ENCODE measurements at regions not wholly inside any gene's neighbourhood (a gene's known extent, or its start where the extent isn't known, plus 50 kb on each side); places are given as distances from the start of the nearest gene placed in this dataset.

- TF ChIP-seq, protein P1, sequence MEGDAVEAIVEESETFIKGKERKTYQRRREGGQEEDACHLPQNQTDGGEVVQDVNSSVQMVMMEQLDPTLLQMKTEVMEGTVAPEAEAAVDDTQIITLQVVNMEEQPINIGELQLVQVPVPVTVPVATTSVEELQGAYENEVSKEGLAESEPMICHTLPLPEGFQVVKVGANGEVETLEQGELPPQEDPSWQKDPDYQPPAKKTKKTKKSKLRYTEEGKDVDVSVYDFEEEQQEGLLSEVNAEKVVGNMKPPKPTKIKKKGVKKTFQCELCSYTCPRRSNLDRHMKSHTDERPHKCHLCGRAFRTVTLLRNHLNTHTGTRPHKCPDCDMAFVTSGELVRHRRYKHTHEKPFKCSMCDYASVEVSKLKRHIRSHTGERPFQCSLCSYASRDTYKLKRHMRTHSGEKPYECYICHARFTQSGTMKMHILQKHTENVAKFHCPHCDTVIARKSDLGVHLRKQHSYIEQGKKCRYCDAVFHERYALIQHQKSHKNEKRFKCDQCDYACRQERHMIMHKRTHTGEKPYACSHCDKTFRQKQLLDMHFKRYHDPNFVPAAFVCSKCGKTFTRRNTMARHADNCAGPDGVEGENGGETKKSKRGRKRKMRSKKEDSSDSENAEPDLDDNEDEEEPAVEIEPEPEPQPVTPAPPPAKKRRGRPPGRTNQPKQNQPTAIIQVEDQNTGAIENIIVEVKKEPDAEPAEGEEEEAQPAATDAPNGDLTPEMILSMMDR (IDR thresholded peaks at IDR 0.05): no peak
- TF ChIP-seq POLR2A (IDR thresholded peaks at IDR 0.05) (no peak), POLR2AphosphoS5 (IDR thresholded peaks at IDR 0.05) (no peak)
These were observed 65.2 kb downstream of the NR2F2 start for GRCh38 chr15:96395687-96396086.
